ENCODE measurements at regions not wholly inside any gene's neighbourhood (a gene's known extent, or its start where the extent isn't known, plus 50 kb on each side); places are given as distances from the start of the nearest gene placed in this dataset.

GRCh38 chr3:171535799-171536198 lies 75.6 kb upstream of the TNIK start:
- Histone ChIP-seq H3K36me3 (no peaks in the 10 kb centered on the region), H3K4me3 (no peak overlapping the region), H3K4me1 (no peaks in the 10 kb centered on the region), H3K27me3 (no peaks in the 10 kb centered on the region), H3K27ac (no peak overlapping the region), H3K9me3 (no peaks in the 10 kb centered on the region)
- ATAC-seq (no peak), DNase-seq (no peak)
- no peak for TF ChIP-seq CTCF (IDR thresholded peaks at IDR 0.05)
- TF ChIP-seq POLR2A (IDR thresholded peaks at IDR 0.05): no peak
- intact Hi-C loops (cut with DNase I): no loop called here
- WGBS, 4 donors: 85 to 93% (median 90%) methylated on average over 2 of the region's 2 CpGs

- WGBS, 4 donors: 77 to 98% (median 94%) methylated on average over 3 of the region's 3 CpGs
- TF ChIP-seq POLR2A (IDR thresholded peaks at IDR 0.05): no peak
- TF ChIP-seq CTCF (IDR thresholded peaks at IDR 0.05): no peak
- Histone ChIP-seq H3K36me3 (no peaks in the 10 kb centered on the region), H3K4me1 (no peaks in the 10 kb centered on the region), H3K9me3 (no peaks in the 10 kb centered on the region), H3K27ac (no peak overlapping the region), H3K4me3 (no peak overlapping the region), H3K27me3 (no peaks in the 10 kb centered on the region)
- intact Hi-C loops (cut with DNase I): no loop called here
- DNase-seq (no peak), ATAC-seq (no peak)
These were observed 74.9 kb upstream of the TNIK start for GRCh38 chr3:171535133-171535532.

GRCh38 chr3:171533702-171534101 lies 73.5 kb upstream of the TNIK start:
- no peak for TF ChIP-seq CTCF (IDR thresholded peaks at IDR 0.05)
- no peak for TF ChIP-seq POLR2A (IDR thresholded peaks at IDR 0.05)
- no peak for ATAC-seq

GRCh38 chr3:171532294-171532693 lies 72.1 kb upstream of the TNIK start:
- ATAC-seq (no peak), DNase-seq (no peak)
- Histone ChIP-seq H3K27ac (no peak overlapping the region), H3K36me3 (no peaks in the 10 kb centered on the region), H3K4me3 (no peak overlapping the region), H3K27me3 (no peaks in the 10 kb centered on the region), H3K4me1 (no peaks in the 10 kb centered on the region), H3K9me3 (no peaks in the 10 kb centered on the region)
- intact Hi-C loops (cut with DNase I): no loop called here
- 60 to 88% (median 85%) methylated on average over 1 of the region's 1 CpG for WGBS, 4 donors
- TF ChIP-seq CTCF (IDR thresholded peaks at IDR 0.05): no peak
- no peak for TF ChIP-seq POLR2A (IDR thresholded peaks at IDR 0.05)

More at GRCh38 chr3:171533702-171534101, 73.5 kb upstream of the TNIK start:
- WGBS, 4 donors: 89 to 97% (median 91%) methylated on average over 2 of the region's 2 CpGs
- H3K36me3 ChIP-seq: no peaks in the 10 kb centered on the region
- intact Hi-C loops (cut with DNase I): no loop called here
- H3K4me1 ChIP-seq: no peaks in the 10 kb centered on the region
- no peak overlapping the region for H3K27ac ChIP-seq
- DNase-seq: no peak
- H3K4me3 ChIP-seq: no peak overlapping the region
- H3K9me3 ChIP-seq: no peaks in the 10 kb centered on the region
- H3K27me3 ChIP-seq: no peaks in the 10 kb centered on the region

All from heart left ventricle (tissue), 16 donors.